Ishikawa (cell line): ENCODE measurements at regions not wholly inside any gene's neighbourhood (a gene's known extent, or its start where the extent isn't known, plus 50 kb on each side); places are given as distances from the start of the nearest gene placed in this dataset.

Experiments used
- CEBPB ChIP-seq: IDR thresholded peaks from 2 replicates; pipeline ENCODE4 v1.6.1; 2012
- CREB1 ChIP-seq: IDR thresholded peaks from 2 replicates; pipeline ENCODE4 v1.6.1; 2012; ENCODE audit warnings: low read depth
- EGR1 ChIP-seq: IDR thresholded peaks from 2 replicates; pipeline ENCODE4 v1.6.1; 2012
- EP300 ChIP-seq: IDR thresholded peaks from 2 replicates; pipeline ENCODE4 v1.6.1; 2012; ENCODE audit warnings: borderline replicate concordance
- FOXM1 ChIP-seq: IDR thresholded peaks from 2 replicates; pipeline ENCODE4 v1.6.1; 2012; ENCODE audit warnings: low read depth, borderline replicate concordance
- MAX ChIP-seq: IDR thresholded peaks from 2 replicates; pipeline ENCODE4 v1.6.1; 2012
- NFIC ChIP-seq: IDR thresholded peaks from 2 replicates; pipeline ENCODE4 v1.6.1; 2012
- RAD21 ChIP-seq: IDR thresholded peaks from 2 replicates; pipeline ENCODE4 v1.6.1; 2012; ENCODE audit warnings: low read depth
- REST ChIP-seq: IDR thresholded peaks from 2 replicates; pipeline ENCODE4 v1.6.1; 2012; ENCODE audit warnings: low read depth, mild to moderate bottlenecking
- TAF1 ChIP-seq: IDR thresholded peaks from 2 replicates; pipeline ENCODE4 v1.6.1; 2012; ENCODE audit warnings: low read depth, mild to moderate bottlenecking
- TCF12 ChIP-seq: IDR thresholded peaks from 2 replicates; pipeline ENCODE4 v1.6.1; 2012; ENCODE audit warnings: low read depth
- TEAD4 ChIP-seq: IDR thresholded peaks from 2 replicates; pipeline ENCODE4 v1.6.1; 2012
- USF1 ChIP-seq: IDR thresholded peaks from 2 replicates; pipeline ENCODE4 v1.6.1; 2012
- YY1 ChIP-seq: IDR thresholded peaks from 2 replicates; pipeline ENCODE4 v1.6.1; 2012; ENCODE audit warnings: low read depth
- ZBTB7A ChIP-seq: IDR thresholded peaks from 2 replicates; pipeline ENCODE4 v1.6.1; 2012; ENCODE audit warnings: low read depth

- TF ChIP-seq TAF1, result no peak
- TF ChIP-seq YY1, result no peak
- no peak for TF ChIP-seq NFIC
- no peak for TF ChIP-seq REST
- TF ChIP-seq CEBPB, result no peak
- TF ChIP-seq ZBTB7A, result no peak
- TF ChIP-seq TEAD4, result no peak
- TF ChIP-seq CREB1, result no peak
- TF ChIP-seq TCF12, result no peak
- TF ChIP-seq MAX, result no peak
- no peak for TF ChIP-seq FOXM1
Measured at GRCh38 chr13:81606074-81606473, 1265.1 kb upstream of the SPRY2 start.

- no peak for TF ChIP-seq TAF1
- no peak for TF ChIP-seq TEAD4
- TF ChIP-seq EP300, result no peak
- TF ChIP-seq MAX, result no peak
- no peak for TF ChIP-seq USF1
- no peak for TF ChIP-seq NFIC
- no peak for TF ChIP-seq RAD21
- no peak for TF ChIP-seq CREB1
- no peak for TF ChIP-seq ZBTB7A
- TF ChIP-seq CEBPB, result no peak
- no peak for TF ChIP-seq TCF12
- no peak for TF ChIP-seq YY1
- no peak for TF ChIP-seq FOXM1
- no peak for TF ChIP-seq REST
Measured at GRCh38 chr13:81602241-81602640, 1261.3 kb upstream of the SPRY2 start.

GRCh38 chr13:81597101-81597500 is 1256.2 kb upstream of the SPRY2 start:
- no peak for TF ChIP-seq USF1
- no peak for TF ChIP-seq TEAD4
- no peak for TF ChIP-seq TAF1
- TF ChIP-seq CREB1, result no peak
- TF ChIP-seq EP300, result no peak
- TF ChIP-seq RAD21, result no peak
- TF ChIP-seq EGR1, result no peak

GRCh38 chr13:81596224-81596753 is 1255.4 kb upstream of the SPRY2 start:
- TF ChIP-seq YY1, result no peak
- no peak for TF ChIP-seq USF1
- no peak for TF ChIP-seq RAD21
- TF ChIP-seq CEBPB, result no peak
- TF ChIP-seq TCF12, result no peak
- TF ChIP-seq REST, result no peak
- no peak for TF ChIP-seq MAX
- TF ChIP-seq FOXM1, result no peak
- no peak for TF ChIP-seq NFIC
- no peak for TF ChIP-seq ZBTB7A
- TF ChIP-seq EP300, result no peak
- TF ChIP-seq TAF1, result no peak
- TF ChIP-seq CREB1, result no peak
- TF ChIP-seq TEAD4, result no peak
- TF ChIP-seq EGR1, result no peak
